A673 (cell line): ENCODE measurements at regions not wholly inside any gene's neighbourhood (a gene's known extent, or its start where the extent isn't known, plus 50 kb on each side); places are given as distances from the start of the nearest gene placed in this dataset.

Source experiments
- BruUV-seq: library from RNA; stranded (reverse); fragments of 400-500 nt; replicated peaks from 2 replicates; lab custom pipeline; 2021; lab: Mats Ljungman, UMichigan
- CTCF ChIA-PET: fragments of 300-600 bp; sonication (Branson Sonifier 250); formaldehyde crosslinking; loops from one replicate; lab custom pipeline; 2022; ENCODE audit warnings: antibody characterized with exemption; lab: Charles Lee
- POLR2A ChIA-PET: fragments of 300-600 bp; sonication (Branson Sonifier 250); formaldehyde crosslinking; loops from one replicate; lab custom pipeline; 2022; ENCODE audit warnings: antibody characterized with exemption; ENCODE audit not compliant: low non-redundant PET; lab: Charles Lee
- DNase-seq: peaks from one replicate; pipeline ENCODE4 v3.0.0-alpha.2; 2015; ENCODE audit warnings: low spot score
- H3K27ac ChIP-seq: fragments of 200-600 bp; sonication (generic); 2 replicates; pipeline ENCODE4 v1.5.1; 2016; ENCODE audit warnings: mixed run types, low read depth, mild to moderate bottlenecking, mixed read lengths, antibody characterized with exemption, low read length; ENCODE audit not compliant: poor library complexity, severe bottlenecking
- H3K27me3 ChIP-seq: fragments of 200-600 bp; sonication (generic); replicated peaks from 2 replicates; pipeline ENCODE4 v1.6.1; 2017; ENCODE audit warnings: mixed run types, low read depth, mild to moderate bottlenecking, mixed read lengths, antibody characterized with exemption, low read length; ENCODE audit not compliant: insufficient read depth, poor library complexity
- H3K36me3 ChIP-seq: fragments of 200-600 bp; sonication (generic); 2 replicates; pipeline ENCODE4 v1.6.1; 2016; ENCODE audit warnings: mixed run types, mild to moderate bottlenecking, mixed read lengths, antibody characterized with exemption, low read length; ENCODE audit not compliant: insufficient read depth, poor library complexity, severe bottlenecking
- H3K4me1 ChIP-seq: fragments of 200-600 bp; sonication (generic); 2 replicates; pipeline ENCODE4 v1.6.1; 2017; ENCODE audit warnings: mixed run types, mild to moderate bottlenecking, mixed read lengths, antibody characterized with exemption, low read length; ENCODE audit not compliant: insufficient read depth, poor library complexity, severe bottlenecking
- H3K4me3 ChIP-seq: fragments of 200-600 bp; sonication (generic); 2 replicates; pipeline ENCODE4 v1.5.1; 2016; ENCODE audit warnings: low read depth, mixed run types, mild to moderate bottlenecking, mixed read lengths, low read length; ENCODE audit not compliant: poor library complexity, severe bottlenecking
- H3K9me3 ChIP-seq: fragments of 200-600 bp; sonication (generic); 2 replicates; pipeline ENCODE4 v1.6.1; 2016; ENCODE audit warnings: mixed run types, low read depth, mild to moderate bottlenecking, mixed read lengths, antibody characterized with exemption, low read length; ENCODE audit not compliant: poor library complexity, severe bottlenecking
- CTCF ChIP-seq: fragments of 300-800, 200-600 bp; sonication (generic); conservative IDR thresholded peaks from 2 replicates; pipeline ENCODE4 v1.5.1; 2017; ENCODE audit warnings: low read depth, mild to moderate bottlenecking, antibody characterized with exemption, low read length, moderate library complexity, mixed read lengths
- EZH2 ChIP-seq: fragments of 200-600 bp; sonication (generic); IDR thresholded peaks from 2 replicates; pipeline ENCODE4 v1.6.1; 2017; ENCODE audit warnings: borderline replicate concordance, low read depth, mild to moderate bottlenecking, mixed read lengths, antibody characterized with exemption, low read length; ENCODE audit not compliant: poor library complexity, severe bottlenecking
- intact Hi-C: fragments of 100-400 bp; cut with micrococcal nuclease; formaldehyde crosslinking; loops from one replicate; pipeline ENCODE4 v1.10.0; 2022; ENCODE audit not compliant: unreplicated experiment

- TF ChIP-seq CTCF (no peak), EZH2 (no peak)
- Histone ChIP-seq H3K9me3 (no peaks in the 10 kb centered on the region), H3K4me3 (no peak overlapping the region), H3K4me1 (no peaks in the 10 kb centered on the region), H3K27ac (no peak overlapping the region), H3K27me3 (no peaks in the 10 kb centered on the region), H3K36me3 (no peaks in the 10 kb centered on the region)
- no peak for DNase-seq
- intact Hi-C loops = no loop called here
- BruUV-seq = no TSS peak
- CTCF ChIA-PET = no interaction called here
- POLR2A ChIA-PET = no interaction called here
Measured at GRCh38 chr1:95671098-95671497, 437.1 kb downstream of the RWDD3 start.

GRCh38 chr1:95679262-95679661 lies 445.3 kb downstream of the RWDD3 start:
- CTCF ChIA-PET = no interaction called here

GRCh38 chr1:95685081-95685480 lies 451.1 kb downstream of the RWDD3 start:
- CTCF ChIA-PET = no interaction called here
- no TSS peak for BruUV-seq
- no peak overlapping the region for H3K4me3 ChIP-seq

More at GRCh38 chr1:95679262-95679661, 445.3 kb downstream of the RWDD3 start:
- peaks cover 46% of the 10 kb centered on the region for H3K27me3 ChIP-seq
- intact Hi-C loops = no loop called here
- no peak for DNase-seq
- TF ChIP-seq CTCF (no peak), EZH2 (no peak)
- H3K4me3 ChIP-seq = no peak overlapping the region
- no peak overlapping the region for H3K27ac ChIP-seq
- POLR2A ChIA-PET = no interaction called here
- H3K36me3 ChIP-seq = no peaks in the 10 kb centered on the region
- no TSS peak for BruUV-seq
- H3K4me1 ChIP-seq = no peaks in the 10 kb centered on the region
- no peaks in the 10 kb centered on the region for H3K9me3 ChIP-seq

More at GRCh38 chr1:95685081-95685480, 451.1 kb downstream of the RWDD3 start:
- POLR2A ChIA-PET = no interaction called here
- no peak for DNase-seq
- Histone ChIP-seq H3K27ac (no peak overlapping the region), H3K27me3 (peaks cover 20% of the 10 kb centered on the region), H3K36me3 (no peaks in the 10 kb centered on the region), H3K9me3 (no peaks in the 10 kb centered on the region), H3K4me1 (no peaks in the 10 kb centered on the region)
- intact Hi-C loops = no loop called here
- TF ChIP-seq EZH2 (no peak), CTCF (no peak)
